ENCODE measurements at regions not wholly inside any gene's neighbourhood (a gene's known extent, or its start where the extent isn't known, plus 50 kb on each side); places are given as distances from the start of the nearest gene placed in this dataset.

DNA sequence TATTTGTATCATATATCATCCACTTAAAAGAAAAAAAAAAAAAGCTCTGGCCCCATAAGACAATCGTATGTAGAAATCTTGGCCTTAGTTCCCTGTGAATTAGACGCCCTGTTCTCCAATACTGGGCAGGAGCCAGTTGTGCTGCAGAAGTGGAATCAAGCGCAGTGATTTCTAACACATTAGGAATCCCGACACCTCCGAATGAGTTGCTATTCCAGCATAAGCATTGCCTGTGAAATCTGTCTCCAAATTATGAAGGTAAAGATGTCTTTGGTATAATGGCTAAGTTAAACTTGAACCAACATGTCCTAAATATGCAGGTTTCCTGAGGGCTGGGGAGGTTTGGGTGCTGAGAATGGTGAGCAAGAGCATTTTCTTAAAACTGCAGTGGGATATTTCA lies 199.4 kb upstream of the ARRDC4 start:
- FAIRE-seq (no peak), ATAC-seq (no peak), DNase-seq (ENCODE audit: extremely low read depth in 1 of 4, low spot score in 3 of 4) (no peak)
- H3K27me3 ChIP-seq (ENCODE audit: control insufficient read depth in 2 of 2, insufficient read depth in 2 of 2, low read length in 2 of 2) = no peaks in the 10 kb centered on the region
- no peak overlapping the region for H3K4me3 ChIP-seq
- H3K79me2 ChIP-seq (ENCODE audit: control insufficient read depth, insufficient read depth, low read length) = no peaks in the 10 kb centered on the region
- in situ Hi-C loops (cut with MboI) = no loop called here
- no peak overlapping the region for H3K27ac ChIP-seq (ENCODE audit: extremely low read depth, low read depth, low read length)
- CTCF ChIA-PET (ENCODE audit: low intra/inter-chr PET ratio) = no interaction called here
- POLR2A ChIA-PET = interaction anchor here (0.7 kb wide), 1 partner anchor 791 kb away, joined by 3 read pairs; no protein-coding TSS in a partner anchor
- no peak overlapping the region for H3K9ac ChIP-seq (ENCODE audit: insufficient read depth in 1 of 2, low read depth in 2 of 2, low read length in 2 of 2)
- H3K9me1 ChIP-seq (ENCODE audit: control insufficient read depth, insufficient read depth, low read length) = no peaks in the 10 kb centered on the region
- no TSS peak for BruUV-seq (replicated peaks)
- H3K4me1 ChIP-seq (replicated peaks in 1 of 2; ENCODE audit: control insufficient read depth in 2 of 2, insufficient read depth in 2 of 2, low read length in 2 of 2) = no peaks in the 10 kb centered on the region
- H3K36me3 ChIP-seq (ENCODE audit: control insufficient read depth, insufficient read depth, low read length) = no peaks in the 10 kb centered on the region
- no peak overlapping the region for H3K4me2 ChIP-seq (ENCODE audit: insufficient read depth, low read length)
- no peaks in the 10 kb centered on the region for H4K20me1 ChIP-seq (replicated peaks; ENCODE audit: control insufficient read depth, insufficient read depth, low read length)
- no peaks in the 10 kb centered on the region for H3K9me3 ChIP-seq (replicated peaks; ENCODE audit: control insufficient read depth, insufficient read depth, low read depth, low read length)
- intact Hi-C loops (cut with micrococcal nuclease) = no loop called here
- no peak overlapping the region for H2AFZ ChIP-seq (ENCODE audit: low read depth, low read length)
- WGBS (ENCODE audit: insufficient coverage, low coverage, missing lambda C conversion rate) = 36% methylated on average over 5 of the region's 5 CpGs
- TF ChIP-seq ZBED1 (IDR thresholded peaks at IDR 0.05) = no peak
- no peak for TF ChIP-seq POLR2B (IDR thresholded peaks at IDR 0.05; ENCODE audit: low read depth, partially characterized antibody)
- TF ChIP-seq, protein P1, sequence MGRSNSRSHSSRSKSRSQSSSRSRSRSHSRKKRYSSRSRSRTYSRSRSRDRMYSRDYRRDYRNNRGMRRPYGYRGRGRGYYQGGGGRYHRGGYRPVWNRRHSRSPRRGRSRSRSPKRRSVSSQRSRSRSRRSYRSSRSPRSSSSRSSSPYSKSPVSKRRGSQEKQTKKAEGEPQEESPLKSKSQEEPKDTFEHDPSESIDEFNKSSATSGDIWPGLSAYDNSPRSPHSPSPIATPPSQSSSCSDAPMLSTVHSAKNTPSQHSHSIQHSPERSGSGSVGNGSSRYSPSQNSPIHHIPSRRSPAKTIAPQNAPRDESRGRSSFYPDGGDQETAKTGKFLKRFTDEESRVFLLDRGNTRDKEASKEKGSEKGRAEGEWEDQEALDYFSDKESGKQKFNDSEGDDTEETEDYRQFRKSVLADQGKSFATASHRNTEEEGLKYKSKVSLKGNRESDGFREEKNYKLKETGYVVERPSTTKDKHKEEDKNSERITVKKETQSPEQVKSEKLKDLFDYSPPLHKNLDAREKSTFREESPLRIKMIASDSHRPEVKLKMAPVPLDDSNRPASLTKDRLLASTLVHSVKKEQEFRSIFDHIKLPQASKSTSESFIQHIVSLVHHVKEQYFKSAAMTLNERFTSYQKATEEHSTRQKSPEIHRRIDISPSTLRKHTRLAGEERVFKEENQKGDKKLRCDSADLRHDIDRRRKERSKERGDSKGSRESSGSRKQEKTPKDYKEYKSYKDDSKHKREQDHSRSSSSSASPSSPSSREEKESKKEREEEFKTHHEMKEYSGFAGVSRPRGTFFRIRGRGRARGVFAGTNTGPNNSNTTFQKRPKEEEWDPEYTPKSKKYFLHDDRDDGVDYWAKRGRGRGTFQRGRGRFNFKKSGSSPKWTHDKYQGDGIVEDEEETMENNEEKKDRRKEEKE (IDR thresholded peaks at IDR 0.05; ENCODE audit: borderline replicate concordance in 1 of 2, control insufficient read depth in 1 of 2, low read depth in 2 of 2, low read length in 1 of 2) = no peak
- no peak for TF ChIP-seq ZKSCAN3 (CRISPR knock-in tag; IDR thresholded peaks at IDR 0.05)
- TF ChIP-seq RBM14 (IDR thresholded peaks at IDR 0.05; ENCODE audit: borderline replicate concordance, insufficient read depth, low read depth, low read length) = no peak
- TF ChIP-seq, protein P2, sequence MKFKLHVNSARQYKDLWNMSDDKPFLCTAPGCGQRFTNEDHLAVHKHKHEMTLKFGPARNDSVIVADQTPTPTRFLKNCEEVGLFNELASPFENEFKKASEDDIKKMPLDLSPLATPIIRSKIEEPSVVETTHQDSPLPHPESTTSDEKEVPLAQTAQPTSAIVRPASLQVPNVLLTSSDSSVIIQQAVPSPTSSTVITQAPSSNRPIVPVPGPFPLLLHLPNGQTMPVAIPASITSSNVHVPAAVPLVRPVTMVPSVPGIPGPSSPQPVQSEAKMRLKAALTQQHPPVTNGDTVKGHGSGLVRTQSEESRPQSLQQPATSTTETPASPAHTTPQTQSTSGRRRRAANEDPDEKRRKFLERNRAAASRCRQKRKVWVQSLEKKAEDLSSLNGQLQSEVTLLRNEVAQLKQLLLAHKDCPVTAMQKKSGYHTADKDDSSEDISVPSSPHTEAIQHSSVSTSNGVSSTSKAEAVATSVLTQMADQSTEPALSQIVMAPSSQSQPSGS (CRISPR knock-in tag; IDR thresholded peaks at IDR 0.05) = no peak
- no peak for TF ChIP-seq MEIS2 (IDR thresholded peaks at IDR 0.05; ENCODE audit: partially characterized antibody)
- TF ChIP-seq BCOR (IDR thresholded peaks at IDR 0.05) = no peak
- TF ChIP-seq SREBF2 (CRISPR knock-in tag; IDR thresholded peaks at IDR 0.05) = no peak
- no peak for TF ChIP-seq ETS2 (tag; IDR thresholded peaks at IDR 0.05; ENCODE audit: borderline replicate concordance, poor library complexity, severe bottlenecking)
- no peak for TF ChIP-seq NCOA4 (IDR thresholded peaks at IDR 0.05; ENCODE audit: partially characterized antibody)
- TF ChIP-seq, protein P3, sequence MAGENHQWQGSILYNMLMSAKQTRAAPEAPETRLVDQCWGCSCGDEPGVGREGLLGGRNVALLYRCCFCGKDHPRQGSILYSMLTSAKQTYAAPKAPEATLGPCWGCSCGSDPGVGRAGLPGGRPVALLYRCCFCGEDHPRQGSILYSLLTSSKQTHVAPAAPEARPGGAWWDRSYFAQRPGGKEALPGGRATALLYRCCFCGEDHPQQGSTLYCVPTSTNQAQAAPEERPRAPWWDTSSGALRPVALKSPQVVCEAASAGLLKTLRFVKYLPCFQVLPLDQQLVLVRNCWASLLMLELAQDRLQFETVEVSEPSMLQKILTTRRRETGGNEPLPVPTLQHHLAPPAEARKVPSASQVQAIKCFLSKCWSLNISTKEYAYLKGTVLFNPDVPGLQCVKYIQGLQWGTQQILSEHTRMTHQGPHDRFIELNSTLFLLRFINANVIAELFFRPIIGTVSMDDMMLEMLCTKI (IDR thresholded peaks at IDR 0.05; ENCODE audit: partially characterized antibody) = no peak
- TF ChIP-seq ELF1 (tag; IDR thresholded peaks at IDR 0.05) = no peak
- TF ChIP-seq POLR3G (IDR thresholded peaks at IDR 0.05; ENCODE audit: extremely low read depth, insufficient read length, insufficient replicate concordance) = no peak
- TF ChIP-seq EGR1 (conservative IDR thresholded peaks at IDR 0.05) = no peak
- TF ChIP-seq, protein P4, sequence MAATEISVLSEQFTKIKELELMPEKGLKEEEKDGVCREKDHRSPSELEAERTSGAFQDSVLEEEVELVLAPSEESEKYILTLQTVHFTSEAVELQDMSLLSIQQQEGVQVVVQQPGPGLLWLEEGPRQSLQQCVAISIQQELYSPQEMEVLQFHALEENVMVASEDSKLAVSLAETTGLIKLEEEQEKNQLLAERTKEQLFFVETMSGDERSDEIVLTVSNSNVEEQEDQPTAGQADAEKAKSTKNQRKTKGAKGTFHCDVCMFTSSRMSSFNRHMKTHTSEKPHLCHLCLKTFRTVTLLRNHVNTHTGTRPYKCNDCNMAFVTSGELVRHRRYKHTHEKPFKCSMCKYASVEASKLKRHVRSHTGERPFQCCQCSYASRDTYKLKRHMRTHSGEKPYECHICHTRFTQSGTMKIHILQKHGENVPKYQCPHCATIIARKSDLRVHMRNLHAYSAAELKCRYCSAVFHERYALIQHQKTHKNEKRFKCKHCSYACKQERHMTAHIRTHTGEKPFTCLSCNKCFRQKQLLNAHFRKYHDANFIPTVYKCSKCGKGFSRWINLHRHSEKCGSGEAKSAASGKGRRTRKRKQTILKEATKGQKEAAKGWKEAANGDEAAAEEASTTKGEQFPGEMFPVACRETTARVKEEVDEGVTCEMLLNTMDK (IDR thresholded peaks at IDR 0.05; ENCODE audit: borderline replicate concordance, insufficient read depth, low read depth, low read length, poor library complexity, severe bottlenecking) = no peak

Data from K562 (cell line).